AG04449 (cell line): ENCODE measurements at regions not wholly inside any gene's neighbourhood (a gene's known extent, or its start where the extent isn't known, plus 50 kb on each side); places are given as distances from the start of the nearest gene placed in this dataset.
A peak's percentile ranks its signal among the peaks of the same experiment; 100 is the strongest.

Source experiments
- CTCF ChIA-PET: fragments of 350-600 bp; formaldehyde crosslinking; extraction: SDS; loops from one replicate; lab custom pipeline; 2021; ENCODE audit warnings: antibody characterized with exemption; lab: Yijun Ruan, JAX
- POLR2A ChIA-PET: fragments of 400-600, 350-600 bp; formaldehyde crosslinking; extraction: SDS; loops from one replicate; lab custom pipeline; 2020; ENCODE audit warnings: antibody characterized with exemption, inconsistent platforms; lab: Yijun Ruan, JAX
- DNase-seq: peaks from one replicate; pipeline ENCODE4 v3.0.0-alpha.2; 2010; ENCODE audit warnings: low read depth, low spot score
- H3K4me3 ChIP-seq: 2 replicates; pipeline ENCODE4 v1.5.1; 2011; ENCODE audit warnings: low read depth, mild to moderate bottlenecking, control low read depth, low read length
- TF ChIP-seq, protein P1 (sequence below): IDR thresholded peaks from one replicate; pipeline ENCODE4 v1.5.1; 2011; ENCODE audit warnings: mild to moderate bottlenecking, moderate library complexity, low read length, control low read depth, inconsistent platforms; ENCODE audit not compliant: insufficient read depth; ENCODE audit errors: missing control alignments

DNA sequence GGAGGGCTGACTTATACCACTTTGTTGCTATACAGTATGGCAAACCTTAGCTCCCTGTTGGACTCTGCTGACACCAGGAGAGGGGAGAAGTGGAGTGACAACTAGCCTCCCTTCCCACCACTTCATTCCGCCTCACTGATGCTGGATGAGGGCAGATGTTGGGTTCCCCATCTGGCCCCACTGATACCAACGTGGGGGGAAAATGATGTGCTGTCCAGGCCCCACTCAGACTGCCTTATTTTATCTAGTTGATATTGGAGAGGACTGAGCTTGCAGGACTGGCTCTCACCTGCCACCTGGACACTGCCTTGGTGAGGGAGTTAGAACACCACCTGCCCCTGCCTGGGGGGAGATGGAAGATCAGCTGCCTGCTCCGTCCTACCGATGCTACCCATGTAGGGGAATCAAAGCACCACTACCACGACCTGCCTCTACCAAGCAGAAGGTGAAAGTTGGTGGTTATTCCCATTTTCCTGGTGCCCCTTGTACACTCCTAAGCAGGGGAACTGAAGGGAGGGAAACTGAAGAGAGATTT, 292.1 kb downstream of the GADD45G start:
- CTCF ChIA-PET, result no interaction called here
- H3K4me3 ChIP-seq, result no peak overlapping the region
- POLR2A ChIA-PET, result no interaction called here
- no peak for DNase-seq
- TF ChIP-seq, protein P1, sequence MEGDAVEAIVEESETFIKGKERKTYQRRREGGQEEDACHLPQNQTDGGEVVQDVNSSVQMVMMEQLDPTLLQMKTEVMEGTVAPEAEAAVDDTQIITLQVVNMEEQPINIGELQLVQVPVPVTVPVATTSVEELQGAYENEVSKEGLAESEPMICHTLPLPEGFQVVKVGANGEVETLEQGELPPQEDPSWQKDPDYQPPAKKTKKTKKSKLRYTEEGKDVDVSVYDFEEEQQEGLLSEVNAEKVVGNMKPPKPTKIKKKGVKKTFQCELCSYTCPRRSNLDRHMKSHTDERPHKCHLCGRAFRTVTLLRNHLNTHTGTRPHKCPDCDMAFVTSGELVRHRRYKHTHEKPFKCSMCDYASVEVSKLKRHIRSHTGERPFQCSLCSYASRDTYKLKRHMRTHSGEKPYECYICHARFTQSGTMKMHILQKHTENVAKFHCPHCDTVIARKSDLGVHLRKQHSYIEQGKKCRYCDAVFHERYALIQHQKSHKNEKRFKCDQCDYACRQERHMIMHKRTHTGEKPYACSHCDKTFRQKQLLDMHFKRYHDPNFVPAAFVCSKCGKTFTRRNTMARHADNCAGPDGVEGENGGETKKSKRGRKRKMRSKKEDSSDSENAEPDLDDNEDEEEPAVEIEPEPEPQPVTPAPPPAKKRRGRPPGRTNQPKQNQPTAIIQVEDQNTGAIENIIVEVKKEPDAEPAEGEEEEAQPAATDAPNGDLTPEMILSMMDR, result no peak

- ChIA-PET CTCF (no interaction called here), POLR2A (no interaction called here)
- H3K4me3 ChIP-seq, result no peak overlapping the region
- no peak for DNase-seq
- TF ChIP-seq, protein P1, result no peak
These were observed 294.8 kb downstream of the GADD45G start for GRCh38 chr9:89899573-89899972.

DNA sequence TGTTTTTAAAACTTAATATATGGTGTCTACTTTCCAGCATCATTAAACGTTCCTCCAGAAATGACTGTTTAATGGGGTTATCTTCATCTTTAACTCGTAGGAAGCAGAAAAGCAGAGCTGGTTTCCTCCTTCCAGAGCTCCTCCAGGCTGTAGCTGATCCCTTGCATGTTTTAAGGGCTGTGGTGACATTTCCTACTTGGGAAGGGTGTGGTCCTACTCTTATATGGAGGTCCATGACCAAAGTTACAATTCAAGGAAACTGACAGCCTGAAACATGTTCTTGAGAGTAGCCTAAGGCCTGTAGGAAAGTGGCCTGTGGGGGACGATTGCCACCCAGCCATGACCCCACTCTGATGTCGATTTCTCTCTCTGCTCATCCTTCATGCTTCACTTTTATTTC, 297.1 kb downstream of the GADD45G start:
- TF ChIP-seq, protein P1, result no peak
- CTCF ChIA-PET, result no interaction called here
- POLR2A ChIA-PET, result no interaction called here
- no peak overlapping the region for H3K4me3 ChIP-seq
- no peak for DNase-seq

- ChIA-PET CTCF (no interaction called here), POLR2A (no interaction called here)
- peak; percentile 7 for DNase-seq
- TF ChIP-seq, protein P1, result no peak
- no peak overlapping the region for H3K4me3 ChIP-seq
These were observed 297.8 kb downstream of the GADD45G start for GRCh38 chr9:89902450-89903140.

- TF ChIP-seq, protein P1, result no peak
- no peak for DNase-seq
- CTCF ChIA-PET, result no interaction called here
- POLR2A ChIA-PET, result no interaction called here
- H3K4me3 ChIP-seq, result no peak overlapping the region
These were observed 298.3 kb downstream of the GADD45G start for GRCh38 chr9:89903141-89903475.

DNA sequence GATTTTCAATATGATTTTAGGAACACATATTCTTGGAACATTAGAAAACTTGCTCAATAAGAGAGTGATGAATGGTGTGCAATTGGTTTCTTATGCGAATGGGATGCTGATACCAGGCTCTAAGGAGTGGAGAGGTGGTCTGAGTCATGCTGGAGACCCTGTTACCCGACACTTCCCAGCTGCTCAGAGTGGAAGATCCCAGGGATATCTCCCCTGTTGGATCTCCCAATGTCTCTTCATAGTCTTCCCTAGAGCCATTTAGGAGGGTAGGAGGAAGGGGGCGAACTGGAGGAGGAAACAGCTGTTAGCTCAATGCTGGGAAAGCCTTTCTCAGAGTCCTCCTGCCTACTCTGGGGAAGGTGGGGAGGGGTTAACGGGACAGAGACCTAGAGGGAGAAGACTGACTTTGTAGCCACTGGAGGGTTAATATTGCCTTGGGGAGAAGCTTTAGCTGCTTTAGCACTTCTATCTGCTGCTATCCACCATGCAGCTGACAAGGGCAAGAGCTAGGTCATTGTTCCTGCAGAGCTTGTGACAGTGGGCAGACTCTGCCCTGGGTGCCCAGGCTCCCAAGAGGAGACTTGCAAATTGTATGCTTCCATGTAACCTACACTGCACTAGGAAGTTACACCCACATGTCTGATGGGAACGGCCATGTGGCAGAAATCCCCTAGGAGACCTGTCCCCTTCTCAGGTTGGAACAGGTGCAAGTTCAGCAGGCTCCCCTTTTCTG, 301.0 kb downstream of the GADD45G start:
- CTCF ChIA-PET, result no interaction called here
- no peak for DNase-seq
- H3K4me3 ChIP-seq, result no peak overlapping the region
- TF ChIP-seq, protein P1, result no peak
- POLR2A ChIA-PET, result no interaction called here
